ENCODE measurements at regions not wholly inside any gene's neighbourhood (a gene's known extent, or its start where the extent isn't known, plus 50 kb on each side); places are given as distances from the start of the nearest gene placed in this dataset.

- TF ChIP-seq EZH2 (IDR thresholded peaks at IDR 0.05; ENCODE audit: borderline replicate concordance, low read depth, low read length, severe bottlenecking) = no peak
- TF ChIP-seq POLR2A (IDR thresholded peaks at IDR 0.05; ENCODE audit: low read depth, low read length) = no peak
- TF ChIP-seq, protein P1, sequence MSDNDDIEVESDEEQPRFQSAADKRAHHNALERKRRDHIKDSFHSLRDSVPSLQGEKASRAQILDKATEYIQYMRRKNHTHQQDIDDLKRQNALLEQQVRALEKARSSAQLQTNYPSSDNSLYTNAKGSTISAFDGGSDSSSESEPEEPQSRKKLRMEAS (IDR thresholded peaks at IDR 0.05; ENCODE audit: insufficient read depth, insufficient read length) = no peak
- no peak for TF ChIP-seq FOS (IDR thresholded peaks at IDR 0.05; ENCODE audit: borderline replicate concordance, insufficient read depth, low read length)
- no peak for TF ChIP-seq JUN (IDR thresholded peaks at IDR 0.05; ENCODE audit: borderline replicate concordance, insufficient read depth, insufficient read length, low read depth)
- no peak overlapping the region for H3K4me2 ChIP-seq (ENCODE audit: insufficient read depth, low read length)
- dilution Hi-C loops (cut with MboI; ENCODE audit: extremely low pct_ligation_motif_present, low sequenced_read_pairs) = no loop called here
- POLR2A ChIA-PET = no interaction called here
- H3K9ac ChIP-seq (replicated peaks; ENCODE audit: extremely low read depth, insufficient read depth, low read length) = no peak overlapping the region
- intact Hi-C loops (cut with micrococcal nuclease) = no loop called here
- CTCF ChIA-PET = no interaction called here
- H2AFZ ChIP-seq (ENCODE audit: low read depth, low read length) = no peak overlapping the region
- no peaks in the 10 kb centered on the region for H3K9me1 ChIP-seq (replicated peaks; ENCODE audit: control insufficient read depth, extremely low read depth, insufficient read depth, low read length)
- no peaks in the 10 kb centered on the region for H3K27me3 ChIP-seq (ENCODE audit: control insufficient read depth in 2 of 2, insufficient read depth in 2 of 2, low read length in 2 of 2)
- no peaks in the 10 kb centered on the region for H3K36me3 ChIP-seq (ENCODE audit: control insufficient read depth in 2 of 2, extremely low read depth in 1 of 2, insufficient read depth in 2 of 2, low read length in 2 of 2)
- H3K4me1 ChIP-seq (ENCODE audit: control insufficient read depth, extremely low read depth, insufficient read depth, low read length) = no peaks in the 10 kb centered on the region
- no peak overlapping the region for H3K4me3 ChIP-seq (replicated peaks in 1 of 3; ENCODE audit: insufficient read depth in 1 of 3, low read depth in 1 of 3, low read length in 3 of 3)
- H3K27ac ChIP-seq (ENCODE audit: insufficient read depth, low read depth, low read length) = no peak overlapping the region
- no peaks in the 10 kb centered on the region for H3K9me3 ChIP-seq (replicated peaks; ENCODE audit: control insufficient read depth, insufficient read depth, low read length)
- no peaks in the 10 kb centered on the region for H4K20me1 ChIP-seq (replicated peaks; ENCODE audit: control insufficient read depth, extremely low read depth, insufficient read depth, low read length)
- DNase-seq (ENCODE audit: low read depth, low spot score) (no peak), FAIRE-seq (no peak)
- BruUV-seq (replicated peaks) = no TSS peak
- no peaks in the 10 kb centered on the region for H3K79me2 ChIP-seq (ENCODE audit: control insufficient read depth, insufficient read depth, low read length)
These were observed 489.3 kb upstream of the SOX9 start for GRCh38 chr17:71631483-71631882.

GRCh38 chr17:71632328-71632727 lies 488.5 kb upstream of the SOX9 start:
- ChIA-PET POLR2A (no interaction called here), CTCF (no interaction called here)
- TF ChIP-seq POLR2A (IDR thresholded peaks at IDR 0.05; ENCODE audit: low read depth, low read length) (no peak), FOS (IDR thresholded peaks at IDR 0.05; ENCODE audit: borderline replicate concordance, insufficient read depth, low read length) (no peak), MYC (IDR thresholded peaks at IDR 0.05; ENCODE audit: low read depth, low read length) (no peak), CTCF (IDR thresholded peaks at IDR 0.05; ENCODE audit: extremely low read depth in 1 of 2, insufficient read depth in 1 of 2, low read depth in 1 of 2, low read length in 2 of 2) (no peak), GATA2 (IDR thresholded peaks at IDR 0.05; ENCODE audit: insufficient read depth, insufficient read length, low read depth, low read length) (no peak)
- Histone ChIP-seq H2AFZ (ENCODE audit: low read depth, low read length) (no peak overlapping the region), H3K4me2 (ENCODE audit: insufficient read depth, low read length) (no peak overlapping the region), H3K36me3 (ENCODE audit: control insufficient read depth in 2 of 2, extremely low read depth in 1 of 2, insufficient read depth in 2 of 2, low read length in 2 of 2) (no peaks in the 10 kb centered on the region), H3K4me3 (replicated peaks in 1 of 3; ENCODE audit: insufficient read depth in 1 of 3, low read depth in 1 of 3, low read length in 3 of 3) (no peak overlapping the region), H3K9ac (replicated peaks; ENCODE audit: extremely low read depth, insufficient read depth, low read length) (no peak overlapping the region), H3K27ac (ENCODE audit: insufficient read depth, low read depth, low read length) (no peak overlapping the region), H4K20me1 (replicated peaks; ENCODE audit: control insufficient read depth, extremely low read depth, insufficient read depth, low read length) (no peaks in the 10 kb centered on the region), H3K9me1 (replicated peaks; ENCODE audit: control insufficient read depth, extremely low read depth, insufficient read depth, low read length) (no peaks in the 10 kb centered on the region), H3K79me2 (ENCODE audit: control insufficient read depth, insufficient read depth, low read length) (no peaks in the 10 kb centered on the region), H3K9me3 (replicated peaks; ENCODE audit: control insufficient read depth, insufficient read depth, low read length) (no peaks in the 10 kb centered on the region), H3K4me1 (ENCODE audit: control insufficient read depth, extremely low read depth, insufficient read depth, low read length) (no peaks in the 10 kb centered on the region), H3K27me3 (ENCODE audit: control insufficient read depth in 2 of 2, insufficient read depth in 2 of 2, low read length in 2 of 2) (no peaks in the 10 kb centered on the region)
- DNase-seq (ENCODE audit: low read depth, low spot score) = no peak
- intact Hi-C loops (cut with micrococcal nuclease) (no loop called here), dilution Hi-C loops (cut with MboI; ENCODE audit: extremely low pct_ligation_motif_present, low sequenced_read_pairs) (no loop called here)
- no peak for FAIRE-seq
- BruUV-seq (replicated peaks) = no TSS peak

All from endothelial cell of umbilical vein (primary cell).